SU-DHL-6 (cell line): ENCODE measurements at regions not wholly inside any gene's neighbourhood (a gene's known extent, or its start where the extent isn't known, plus 50 kb on each side); places are given as distances from the start of the nearest gene placed in this dataset.
"Not testable (repeated sequence)": the region's sequence is repeated elsewhere in the genome, so short reads cannot be mapped to it uniquely, and the experiment has no call there.

Source experiments
- H2AFZ ChIP-seq: fragments of 200-600 bp; sonication (generic); 2 replicates; pipeline ENCODE4 v1.6.1; 2014; ENCODE audit warnings: low read depth, mild to moderate bottlenecking, moderate library complexity, mixed read lengths, antibody characterized with exemption, low read length; ENCODE audit not compliant: severe bottlenecking
- H3F3A ChIP-seq: fragments of 200-600 bp; shearing (Covaris generic); 2 replicates; pipeline ENCODE4 v1.6.0; 2016; ENCODE audit warnings: antibody characterized with exemption, mild to moderate bottlenecking; ENCODE audit not compliant: insufficient read depth
- H3K27ac ChIP-seq: fragments of 200-600 bp; sonication (generic); 2 replicates; pipeline ENCODE4 v1.5.1; 2016; ENCODE audit warnings: low read depth, mild to moderate bottlenecking, low read length, moderate library complexity, mixed read lengths
- H3K27me3 ChIP-seq: fragments of 200-600 bp; sonication (generic), shearing (Covaris generic); 2 replicates; pipeline ENCODE4 v1.6.0; 2014; ENCODE audit warnings: mild to moderate bottlenecking, low read length
- H3K36me3 ChIP-seq: fragments of 200-600 bp; sonication (generic); 2 replicates; pipeline ENCODE4 v1.6.1; 2014; ENCODE audit warnings: mild to moderate bottlenecking, low read length, mixed read lengths
- H3K4me2 ChIP-seq: fragments of 300-600, 200-600 bp; shearing (Covaris generic), sonication (generic); 2 replicates; pipeline ENCODE4 v1.6.0; 2014; ENCODE audit warnings: low read length, low read depth, mild to moderate bottlenecking; ENCODE audit not compliant: poor library complexity, severe bottlenecking
- H3K4me3 ChIP-seq: fragments of 200-600 bp; sonication (generic); 2 replicates; pipeline ENCODE4 v1.5.1; 2014; ENCODE audit warnings: antibody characterized with exemption, low read length, mild to moderate bottlenecking, mixed read lengths; ENCODE audit not compliant: insufficient read depth, poor library complexity, severe bottlenecking
- H3K79me2 ChIP-seq: fragments of 200-600 bp; sonication (generic); 2 replicates; pipeline ENCODE4 v1.6.1; 2014; ENCODE audit warnings: mild to moderate bottlenecking, low read length, moderate library complexity; ENCODE audit not compliant: insufficient read depth
- H3K9ac ChIP-seq: fragments of 200-600 bp; sonication (generic); 2 replicates; pipeline ENCODE4 v1.7.0; 2014; ENCODE audit warnings: mild to moderate bottlenecking, low read length
- H3K9me2 ChIP-seq: fragments of 200-600 bp; sonication (generic); replicated peaks from 2 replicates; pipeline ENCODE4 v1.6.1; 2014; ENCODE audit warnings: low read length; ENCODE audit not compliant: insufficient read depth
- H3K9me3 ChIP-seq: fragments of 200-600 bp; sonication (generic); 2 replicates; pipeline ENCODE4 v1.6.1; 2014; ENCODE audit warnings: low read length, mixed read lengths; ENCODE audit not compliant: insufficient read depth
- H4K20me1 ChIP-seq: fragments of 200-600 bp; sonication (generic); 2 replicates; pipeline ENCODE4 v1.6.1; 2014; ENCODE audit warnings: low read depth, mild to moderate bottlenecking, antibody characterized with exemption, low read length, moderate library complexity, mixed read lengths

DNA sequence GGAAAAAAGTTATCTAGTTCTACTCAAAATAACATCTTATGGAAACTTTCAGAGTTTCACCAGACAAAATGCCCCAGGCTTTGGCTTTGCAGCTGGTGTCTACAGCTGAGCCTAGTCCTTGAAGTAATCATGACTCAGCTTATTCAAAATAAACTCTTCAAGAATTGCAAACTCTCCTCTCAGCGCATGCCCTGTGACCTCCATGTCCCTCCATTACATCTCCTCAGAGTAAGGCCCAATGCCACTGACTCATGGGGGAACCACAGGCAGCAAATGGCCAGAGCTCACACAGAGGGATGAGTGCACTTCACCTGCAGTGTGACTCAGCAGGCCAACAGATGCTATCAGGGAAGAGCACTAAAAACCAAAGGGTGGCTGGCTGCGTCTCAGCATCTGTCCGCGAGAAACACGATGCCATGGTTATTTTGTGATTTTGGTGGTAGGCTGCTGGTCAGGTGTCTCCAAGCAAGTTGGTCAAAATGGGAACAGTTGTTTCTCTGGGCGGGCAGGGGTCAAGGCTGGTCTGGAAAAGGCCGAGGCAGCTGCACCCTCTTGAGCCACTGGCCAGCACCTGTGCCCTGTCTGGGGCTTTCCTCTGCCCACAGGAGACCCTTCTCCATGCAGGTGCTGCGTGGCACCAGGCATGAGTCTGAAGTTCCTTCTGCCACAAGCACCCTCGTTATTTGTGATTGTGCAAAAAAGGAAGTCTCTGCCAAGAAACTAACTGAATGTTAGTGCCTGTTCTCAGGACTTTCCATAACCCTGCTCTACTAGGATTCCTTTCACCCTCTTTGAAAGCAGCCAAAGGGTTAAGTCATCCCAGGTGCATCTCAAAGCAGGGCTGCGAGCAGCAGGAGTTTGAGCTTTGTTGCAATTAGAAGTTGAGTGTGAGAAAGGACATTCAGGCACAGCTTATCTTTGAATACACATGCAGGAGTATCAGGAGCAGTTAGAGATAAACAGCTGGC is 118.1 kb upstream of the PLGLB2 start:
- not testable (repeated sequence) for H3F3A ChIP-seq, H4K20me1 ChIP-seq, H2AFZ ChIP-seq, H3K9ac ChIP-seq, H3K4me2 ChIP-seq, H3K27ac ChIP-seq, H3K36me3 ChIP-seq, H3K27me3 ChIP-seq, H3K4me3 ChIP-seq, H3K79me2 ChIP-seq, H3K9me2 ChIP-seq, H3K9me3 ChIP-seq

DNA sequence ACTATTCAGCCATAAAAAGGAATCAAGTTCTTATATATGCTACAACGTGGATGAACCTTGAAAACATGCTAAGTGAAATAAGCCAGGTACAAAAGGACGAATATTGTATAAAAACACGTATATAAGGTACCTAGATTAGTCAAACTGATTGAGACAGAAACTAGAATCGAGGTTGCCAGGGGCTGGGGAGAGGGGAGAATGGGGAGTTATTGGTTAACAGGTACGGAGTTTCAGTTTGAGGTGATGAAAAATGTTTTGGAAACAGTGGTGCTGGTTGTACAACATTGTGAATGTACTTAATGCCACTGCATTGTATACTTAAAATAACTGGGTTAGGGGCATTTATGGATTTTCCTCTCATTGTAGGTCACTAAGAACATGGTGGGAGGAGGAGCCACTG is 117.0 kb upstream of the PLGLB2 start:
- not testable (repeated sequence) for H3K9me3 ChIP-seq, H3K27ac ChIP-seq, H3K4me2 ChIP-seq, H2AFZ ChIP-seq, H3K9ac ChIP-seq, H3K36me3 ChIP-seq, H4K20me1 ChIP-seq, H3K4me3 ChIP-seq, H3K27me3 ChIP-seq, H3K9me2 ChIP-seq, H3F3A ChIP-seq, H3K79me2 ChIP-seq

DNA sequence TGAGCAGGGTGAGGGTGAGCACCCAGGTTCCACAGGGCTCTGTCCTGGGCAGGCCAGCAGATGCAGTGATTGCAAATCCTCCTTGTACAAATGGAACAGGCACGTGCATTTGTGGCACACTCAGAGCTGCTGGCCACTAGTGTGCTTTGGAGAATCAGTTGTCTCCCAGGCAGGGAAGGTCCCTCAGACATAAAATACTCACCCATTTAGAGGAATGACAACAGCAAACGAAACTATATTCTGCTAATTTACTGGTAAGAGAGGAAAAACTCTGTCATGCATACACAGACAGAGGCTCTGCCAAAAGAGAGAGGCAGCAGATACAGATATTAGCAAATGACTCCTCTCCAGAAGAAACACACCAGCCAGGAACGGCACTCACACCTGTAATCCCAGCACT is 116.5 kb upstream of the PLGLB2 start:
- not testable (repeated sequence) for H3K27me3 ChIP-seq, H3K27ac ChIP-seq, H3K36me3 ChIP-seq, H3K4me2 ChIP-seq, H3F3A ChIP-seq, H3K9me3 ChIP-seq, H3K9me2 ChIP-seq, H2AFZ ChIP-seq, H4K20me1 ChIP-seq, H3K79me2 ChIP-seq, H3K4me3 ChIP-seq, H3K9ac ChIP-seq

DNA sequence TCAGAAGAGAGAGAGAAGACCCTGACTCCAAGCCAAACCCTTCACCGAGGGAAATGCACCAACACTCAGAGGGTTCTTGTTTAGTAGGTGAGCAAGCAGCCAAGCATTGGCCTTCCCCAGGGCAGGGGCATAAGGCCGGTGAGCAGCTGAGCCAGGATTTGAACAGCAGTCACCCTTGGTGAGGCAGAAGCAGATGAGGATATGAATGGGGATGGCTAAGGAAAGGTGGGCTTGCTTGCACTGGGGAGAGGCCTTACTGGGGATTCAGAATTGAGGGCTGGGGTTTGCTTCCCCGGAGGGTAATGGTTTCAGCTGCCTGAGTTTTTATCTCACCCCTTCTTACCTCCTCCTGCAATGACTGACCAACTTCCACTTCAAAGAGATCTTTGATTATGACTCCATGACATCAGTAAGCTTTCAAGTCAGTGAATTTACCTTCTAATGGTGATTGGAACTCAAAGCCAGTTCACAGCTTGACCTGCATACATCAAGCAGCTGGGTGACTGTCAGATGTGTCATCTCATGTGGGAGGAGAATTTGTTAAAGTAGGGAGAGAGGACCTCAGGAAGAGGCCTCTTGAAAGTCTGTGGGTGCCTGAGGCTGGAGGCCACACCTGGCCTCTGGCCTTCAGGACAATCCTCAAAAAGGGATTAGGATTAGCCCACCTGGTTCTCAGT is 114.5 kb upstream of the PLGLB2 start:
- not testable (repeated sequence) for H3K79me2 ChIP-seq, H3K9me2 ChIP-seq, H3K27ac ChIP-seq, H3K36me3 ChIP-seq, H4K20me1 ChIP-seq, H3K27me3 ChIP-seq, H2AFZ ChIP-seq, H3K4me3 ChIP-seq, H3K9me3 ChIP-seq, H3F3A ChIP-seq, H3K9ac ChIP-seq, H3K4me2 ChIP-seq

DNA sequence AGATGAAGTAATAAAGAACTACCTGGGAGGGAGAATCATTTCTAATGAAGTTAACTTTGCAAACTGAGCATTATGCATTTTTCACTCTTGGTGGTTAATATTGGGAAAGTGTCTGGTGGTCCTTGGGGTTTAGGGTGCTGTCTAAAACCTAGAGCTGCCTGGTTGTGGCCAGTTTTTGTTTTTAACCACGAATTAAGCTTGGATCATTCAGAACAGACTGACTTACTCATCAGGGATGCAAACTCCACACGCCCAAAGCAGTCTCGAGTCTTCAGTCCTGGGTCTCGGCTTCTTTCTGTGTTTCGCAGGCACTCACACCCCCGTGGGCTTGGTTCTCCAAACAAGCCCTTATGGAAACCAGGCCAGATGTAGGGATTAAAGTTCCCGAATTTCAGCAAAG is 113.8 kb upstream of the PLGLB2 start:
- H3F3A ChIP-seq, H3K27ac ChIP-seq, H4K20me1 ChIP-seq, H3K9me3 ChIP-seq, H3K36me3 ChIP-seq, H3K9me2 ChIP-seq, H3K4me2 ChIP-seq, H3K79me2 ChIP-seq, H3K27me3 ChIP-seq, H3K9ac ChIP-seq, H3K4me3 ChIP-seq, H2AFZ ChIP-seq: not testable (repeated sequence)

DNA sequence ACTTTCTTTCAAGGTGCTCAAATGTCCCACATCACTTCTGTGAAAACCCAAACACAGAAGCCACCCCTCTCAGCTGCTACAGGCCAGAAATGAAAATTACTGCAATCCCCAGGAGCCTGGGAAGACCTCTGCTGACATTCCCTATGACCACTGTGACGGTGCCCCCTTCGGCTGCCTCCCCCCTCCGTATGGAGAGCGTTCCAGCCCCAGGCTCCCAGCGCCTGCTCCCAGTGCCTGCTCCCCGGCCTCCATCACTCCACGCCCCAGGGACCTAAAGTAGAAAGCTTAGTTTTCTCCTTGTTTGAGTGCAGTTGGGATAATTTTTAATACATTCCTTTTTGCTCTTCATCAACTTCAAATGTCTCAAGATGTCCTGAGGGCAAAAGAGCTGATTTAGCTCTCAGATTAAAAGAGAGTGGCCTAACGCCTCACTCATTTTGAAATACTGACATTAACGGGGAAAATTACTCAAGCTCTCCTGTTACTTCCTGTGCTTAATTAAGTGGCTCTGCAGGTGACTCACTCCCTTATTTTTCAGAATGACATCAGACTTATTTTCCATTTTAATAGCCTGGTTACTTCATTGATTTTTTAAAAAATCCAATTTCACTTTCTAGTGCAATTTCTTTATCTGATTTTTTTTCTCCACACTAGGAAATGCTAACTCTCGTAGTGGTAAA is 112.8 kb upstream of the PLGLB2 start:
- not testable (repeated sequence) for H3K9me3 ChIP-seq, H3K27me3 ChIP-seq, H2AFZ ChIP-seq, H3K27ac ChIP-seq, H3F3A ChIP-seq, H3K4me3 ChIP-seq, H3K9me2 ChIP-seq, H3K4me2 ChIP-seq, H3K79me2 ChIP-seq, H4K20me1 ChIP-seq, H3K36me3 ChIP-seq, H3K9ac ChIP-seq

DNA sequence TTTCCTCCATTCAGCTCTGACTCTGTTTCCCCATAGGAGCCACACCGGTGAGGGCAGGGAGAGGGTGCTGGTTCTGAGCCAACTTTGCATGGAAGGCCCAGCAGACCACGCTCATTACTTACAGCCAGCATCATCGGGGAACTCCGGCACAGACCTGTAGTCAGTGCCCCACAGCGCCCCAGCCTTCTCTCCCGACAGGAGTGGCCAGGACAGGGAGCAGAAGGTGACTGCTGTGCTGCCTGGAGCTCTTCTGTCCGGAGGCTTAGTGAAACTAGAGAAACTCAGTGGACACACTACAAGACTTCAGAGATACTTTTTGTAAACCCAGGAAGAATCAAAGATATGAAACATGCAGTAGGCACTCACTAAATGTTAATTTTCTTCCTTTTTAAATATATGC is 111.6 kb upstream of the PLGLB2 start:
- H3K9ac ChIP-seq, H3K36me3 ChIP-seq, H3K27ac ChIP-seq, H3K4me2 ChIP-seq, H2AFZ ChIP-seq, H3K4me3 ChIP-seq, H3F3A ChIP-seq, H3K27me3 ChIP-seq, H3K79me2 ChIP-seq, H3K9me3 ChIP-seq, H3K9me2 ChIP-seq, H4K20me1 ChIP-seq: not testable (repeated sequence)

DNA sequence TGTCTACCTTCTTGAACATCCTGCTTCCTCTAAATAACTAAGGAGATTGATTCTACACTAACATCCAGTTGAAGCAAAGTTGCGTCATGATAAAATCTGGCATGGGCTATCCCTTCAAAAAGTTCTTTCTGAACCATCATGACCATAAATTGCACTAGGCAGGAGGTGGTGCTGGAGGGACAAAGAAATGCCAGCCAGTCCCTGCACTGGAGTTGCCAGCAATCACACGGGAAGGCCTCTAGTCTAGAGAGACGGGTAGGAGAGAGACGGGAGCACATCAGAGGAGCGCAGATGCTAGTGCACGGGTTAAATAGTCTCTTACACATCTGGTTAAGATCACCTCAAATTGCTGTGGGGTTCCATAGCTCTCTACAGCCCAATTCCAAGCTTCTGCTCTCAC is 111.2 kb upstream of the PLGLB2 start:
- H2AFZ ChIP-seq, H3K9ac ChIP-seq, H3K9me2 ChIP-seq, H3K27me3 ChIP-seq, H3K4me3 ChIP-seq, H3K4me2 ChIP-seq, H3K27ac ChIP-seq, H3F3A ChIP-seq, H3K79me2 ChIP-seq, H3K36me3 ChIP-seq, H3K9me3 ChIP-seq, H4K20me1 ChIP-seq: not testable (repeated sequence)
